Heart left ventricle (tissue), 13 donors: ENCODE measurements at regions not wholly inside any gene's neighbourhood (a gene's known extent, or its start where the extent isn't known, plus 50 kb on each side); places are given as distances from the start of the nearest gene placed in this dataset.

ENCODE experiments used
- POLR2A ChIP-seq, 2 donors: fragments of 450-650 bp; IDR thresholded peaks; one replicate each; pipeline ENCODE4 v1.6.1; 2017; ENCODE audit warnings: antibody characterized with exemption in 2 of 2, mild to moderate bottlenecking in 2 of 2, moderate library complexity in 2 of 2
- TF ChIP-seq, protein P1 (sequence below), 12 donors: fragments of 200-600 bp; sonication (generic) in 4 of 12; IDR thresholded peaks; one replicate each; pipeline versions ENCODE4 v1.5.0 to v1.8.0; 2018 to 2022; ENCODE audit warnings: antibody characterized with exemption in 12 of 12, mild to moderate bottlenecking in 5 of 12
- donor health status: ischemic (EF 13 %, LVEDD 7.1; RV severe dilation, severe dysfunction).
- donor health status: DM: no; HTN: yes; CAD: no.
- donor health status: DM: no; HTN: no; CAD: no.
- donor health status: ischemic (EF 25% LVEDD 6.9; RV normal size, moderate dysfunction).
- donor health status: ischemic (EF 25% LVEDD 5.7; RV mildly dilated, moderate dysfunction).
- donor health status: ischemic (EF 35%, LVEDD 5.7; RV mildly dilated, moderate dysfunction).
- donor health status: nonischemic (EF 11% LVEDD 7.7; RV severe dilation, severe dysfunction).
- donor health status: DM: yes; HTN: yes; CAD: no.
- donor health status: PGD.
- donor health status: ischemic (EF 29% LVEDD 5.4; RV normal size, mild dysfunction).
- donor health status: nonischemic (EF 23%, LVEDD 6.1; RV moderate dilation, normal function).

DNA sequence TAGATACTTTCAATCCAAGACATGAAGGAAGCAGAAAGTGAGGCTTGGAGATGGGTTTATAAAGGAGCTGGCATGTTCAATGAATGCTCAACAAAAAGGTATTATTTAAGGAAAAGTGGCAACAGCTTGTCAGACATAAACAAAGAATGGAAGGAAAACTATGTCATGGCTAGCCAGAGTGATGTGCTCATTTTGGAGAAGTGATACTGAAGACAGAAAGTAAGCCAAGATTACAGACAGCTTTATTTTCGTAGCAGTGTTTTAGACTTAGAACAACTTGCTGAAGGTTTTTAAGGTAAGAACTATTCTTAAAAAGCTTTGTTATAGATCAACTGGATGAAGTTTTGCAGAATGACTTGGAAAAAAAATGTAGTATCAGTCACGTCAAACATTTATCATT is 160.5 kb upstream of the FERD3L start:
- TF ChIP-seq, protein P1, sequence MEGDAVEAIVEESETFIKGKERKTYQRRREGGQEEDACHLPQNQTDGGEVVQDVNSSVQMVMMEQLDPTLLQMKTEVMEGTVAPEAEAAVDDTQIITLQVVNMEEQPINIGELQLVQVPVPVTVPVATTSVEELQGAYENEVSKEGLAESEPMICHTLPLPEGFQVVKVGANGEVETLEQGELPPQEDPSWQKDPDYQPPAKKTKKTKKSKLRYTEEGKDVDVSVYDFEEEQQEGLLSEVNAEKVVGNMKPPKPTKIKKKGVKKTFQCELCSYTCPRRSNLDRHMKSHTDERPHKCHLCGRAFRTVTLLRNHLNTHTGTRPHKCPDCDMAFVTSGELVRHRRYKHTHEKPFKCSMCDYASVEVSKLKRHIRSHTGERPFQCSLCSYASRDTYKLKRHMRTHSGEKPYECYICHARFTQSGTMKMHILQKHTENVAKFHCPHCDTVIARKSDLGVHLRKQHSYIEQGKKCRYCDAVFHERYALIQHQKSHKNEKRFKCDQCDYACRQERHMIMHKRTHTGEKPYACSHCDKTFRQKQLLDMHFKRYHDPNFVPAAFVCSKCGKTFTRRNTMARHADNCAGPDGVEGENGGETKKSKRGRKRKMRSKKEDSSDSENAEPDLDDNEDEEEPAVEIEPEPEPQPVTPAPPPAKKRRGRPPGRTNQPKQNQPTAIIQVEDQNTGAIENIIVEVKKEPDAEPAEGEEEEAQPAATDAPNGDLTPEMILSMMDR (IDR thresholded peaks at IDR 0.05), result no peak
- TF ChIP-seq POLR2A (IDR thresholded peaks at IDR 0.05), result no peak
